GM18519 (cell line): ENCODE measurements at regions not wholly inside any gene's neighbourhood (a gene's known extent, or its start where the extent isn't known, plus 50 kb on each side); places are given as distances from the start of the nearest gene placed in this dataset.
"Not testable (repeated sequence)": the region's sequence is repeated elsewhere in the genome, so short reads cannot be mapped to it uniquely, and the experiment has no call there.

Source experiments
- ATAC-seq: cut with Tn5 transposase; IDR thresholded peaks from one replicate; pipeline ENCODE4 v1.9.1; 2021; ENCODE audit warnings: mild to moderate bottlenecking, moderate library complexity; ENCODE audit not compliant: unreplicated experiment, low FRiP score

DNA sequence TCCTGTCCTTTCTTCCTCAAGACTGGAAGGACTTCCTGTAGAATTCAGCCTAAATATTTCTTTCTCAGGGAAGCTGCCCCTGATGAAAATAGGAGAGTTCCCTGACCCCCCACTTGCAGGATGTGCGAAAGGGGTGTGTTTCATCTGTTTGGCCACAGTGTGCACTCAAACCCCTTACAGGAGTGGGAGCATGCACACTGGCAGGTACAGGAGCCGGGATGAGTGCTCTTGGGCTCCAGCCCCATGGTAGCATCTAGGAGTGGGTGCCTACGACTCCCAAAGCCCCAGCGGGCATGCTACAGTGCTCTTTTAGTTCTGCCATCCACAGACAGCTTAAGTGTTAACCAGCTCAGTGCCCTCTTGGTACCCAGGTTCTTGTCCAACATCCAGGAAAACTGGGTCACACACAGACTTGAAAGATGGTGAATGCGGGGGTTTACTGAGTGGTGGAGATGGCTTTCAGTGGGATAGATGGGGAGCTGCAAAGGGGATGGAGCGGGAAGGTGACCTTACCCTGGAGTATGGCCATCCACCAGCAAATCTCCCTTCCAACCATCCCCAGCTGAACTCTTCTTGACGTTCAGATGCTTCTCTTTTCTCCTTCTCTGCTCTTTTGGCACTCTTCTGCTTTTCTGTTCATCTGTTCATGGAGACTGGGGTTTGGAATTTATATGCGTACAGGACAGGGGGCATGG, 295.0 kb upstream of the NCKAP5 start:
- no peak for ATAC-seq

DNA sequence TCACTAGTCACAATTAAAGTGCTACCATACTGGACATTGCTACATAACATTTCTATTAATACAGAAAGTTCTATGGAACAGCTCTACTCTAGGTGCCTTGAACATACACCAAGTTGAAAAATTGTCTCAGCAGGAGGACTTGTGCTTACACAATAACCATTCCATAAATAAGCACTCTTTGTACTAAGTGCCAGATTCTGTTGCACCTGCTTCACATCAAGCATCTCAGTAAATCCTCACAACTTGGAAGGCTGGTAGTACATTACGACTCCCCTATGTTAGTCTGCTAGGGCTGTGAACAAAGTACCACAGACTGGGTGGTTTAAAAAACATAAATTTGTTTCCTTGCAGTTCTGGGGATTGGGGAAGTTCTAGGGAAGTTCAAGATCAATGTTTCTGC, 296.9 kb upstream of the NCKAP5 start:
- ATAC-seq, result no peak

DNA sequence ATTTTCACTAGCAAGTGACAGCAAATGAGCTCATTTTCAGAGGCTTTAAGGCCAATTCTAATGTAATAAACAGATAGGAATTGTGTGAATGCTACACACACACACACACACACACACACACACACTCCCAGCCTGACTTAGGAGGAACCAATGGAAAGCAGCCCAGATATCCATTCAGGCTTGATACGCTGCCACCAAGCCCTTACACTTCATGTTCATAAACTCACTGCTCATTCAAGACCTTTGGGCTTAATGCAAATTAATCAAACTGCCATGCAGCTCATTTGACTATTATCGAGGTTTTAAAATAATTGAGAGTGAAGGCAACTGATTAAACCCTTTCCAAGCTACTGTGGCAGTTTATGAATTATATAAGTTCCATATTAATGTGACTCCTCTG, 298.9 kb upstream of the NCKAP5 start:
- no peak for ATAC-seq

DNA sequence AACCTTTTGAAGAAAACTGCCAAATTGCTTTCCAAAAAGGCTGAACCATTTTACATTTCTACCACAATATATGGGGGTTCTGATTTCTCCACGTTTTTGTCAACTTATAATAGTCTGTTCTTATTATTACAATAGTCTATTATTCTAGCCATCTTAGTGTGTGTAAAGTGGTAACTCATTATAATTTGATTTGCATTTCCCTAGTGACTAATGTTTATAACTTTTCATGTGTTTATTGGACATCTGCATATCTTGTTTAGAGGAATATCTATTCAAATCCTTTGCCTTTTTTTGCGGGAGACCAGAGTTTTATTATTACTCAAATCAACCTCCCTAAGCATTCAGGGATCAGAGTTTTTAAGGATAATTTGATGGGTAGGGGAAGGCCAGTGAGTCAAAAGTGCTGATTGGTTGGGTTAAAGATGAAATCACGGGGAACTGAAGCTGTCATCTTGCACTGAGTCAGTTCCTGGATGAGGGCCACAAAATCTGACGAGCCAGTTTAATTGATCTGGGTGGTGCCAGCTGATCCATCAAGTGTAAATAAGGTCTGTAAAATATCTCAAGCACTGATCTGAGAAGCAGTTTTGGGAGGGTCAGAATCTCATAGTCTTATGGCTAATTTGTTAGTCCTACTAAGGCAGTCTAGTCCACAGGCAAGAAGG, 303.4 kb upstream of the NCKAP5 start:
- ATAC-seq, result no peak

DNA sequence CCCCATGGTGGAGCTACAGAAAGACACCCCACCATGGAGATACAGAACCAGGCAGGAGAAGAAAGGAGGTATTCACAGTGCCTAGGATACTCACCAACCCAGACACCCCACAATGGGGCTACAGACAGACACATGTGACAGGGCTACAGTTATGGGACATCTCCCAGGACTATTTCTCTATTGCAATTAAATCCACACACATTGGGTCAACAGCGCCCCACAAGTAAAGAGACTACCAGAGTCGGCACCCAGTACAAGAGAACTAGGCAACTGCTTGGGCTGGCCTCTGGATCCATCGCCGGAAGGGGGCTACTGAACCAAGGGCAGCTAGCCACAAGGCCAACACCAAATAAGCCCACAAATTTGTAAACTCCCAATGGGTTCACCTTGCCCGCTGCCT, 310.1 kb upstream of the NCKAP5 start:
- no peak for ATAC-seq

DNA sequence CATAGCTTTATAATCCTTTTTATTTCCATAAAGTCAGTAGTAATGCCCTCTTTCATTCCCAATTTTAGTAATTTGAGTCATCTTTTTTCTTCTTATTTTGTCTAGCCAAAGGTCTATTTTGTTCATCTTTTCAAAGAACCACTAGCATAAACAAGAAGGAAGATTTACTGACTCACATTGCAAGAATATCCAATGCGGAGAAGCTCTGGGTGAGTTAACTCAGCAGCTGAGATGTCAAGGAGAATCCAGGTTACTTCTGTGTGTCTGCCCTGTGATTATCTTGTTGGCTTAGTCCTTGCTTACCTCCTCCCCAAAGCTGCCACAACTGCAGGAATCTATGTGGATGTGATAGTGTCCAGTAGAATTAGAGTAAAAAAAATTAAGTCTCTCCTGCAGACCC, 311.4 kb upstream of the NCKAP5 start:
- no peak for ATAC-seq

DNA sequence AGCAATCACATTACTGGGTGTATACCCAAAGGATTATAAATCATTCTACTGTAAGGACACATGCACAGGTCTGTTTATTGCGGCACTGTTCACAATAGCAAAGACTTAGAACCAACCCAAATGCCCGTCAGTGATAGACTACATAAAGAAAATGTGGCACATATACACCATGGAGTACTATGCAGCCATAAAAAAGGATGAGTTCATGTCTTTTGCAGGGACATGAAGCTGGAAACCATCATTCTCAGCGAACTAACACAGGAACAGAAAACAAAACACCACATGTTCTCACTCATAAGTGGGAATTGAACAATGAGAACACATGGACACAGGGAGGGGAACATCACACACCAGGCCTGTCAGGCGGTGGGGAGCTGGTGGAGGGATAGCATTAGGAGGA, 313.9 kb upstream of the NCKAP5 start:
- ATAC-seq, result not testable (repeated sequence)

DNA sequence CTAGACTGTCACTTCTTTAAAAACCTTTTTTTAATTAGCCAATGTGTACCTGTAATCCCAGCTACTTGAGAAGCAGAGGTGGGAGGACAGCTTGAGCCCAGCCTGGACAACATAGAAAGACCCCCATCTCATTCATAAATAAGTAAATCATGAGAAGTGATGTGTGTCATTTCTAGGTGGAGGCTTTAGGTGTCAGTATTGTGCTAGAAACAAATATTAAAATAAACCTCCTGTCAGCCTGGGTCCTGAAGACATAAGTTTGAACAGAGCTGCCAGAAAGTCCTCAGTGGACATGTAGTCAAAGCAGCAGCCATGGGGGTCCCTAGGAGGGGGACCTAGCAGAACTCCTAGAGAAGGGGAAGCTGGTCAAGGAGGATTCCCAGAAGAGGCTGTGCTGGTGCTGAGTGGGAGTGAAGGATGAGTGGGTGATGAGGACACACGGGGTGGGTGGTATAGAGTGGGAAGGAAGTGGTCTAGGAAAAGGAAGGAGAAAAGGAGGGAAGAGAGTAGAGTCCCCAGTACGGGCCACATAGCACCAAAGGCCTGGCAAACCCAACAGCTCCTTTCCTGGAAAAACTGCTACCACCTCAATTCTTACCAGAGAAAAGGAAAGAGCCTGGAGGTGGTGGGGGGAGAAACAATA, 316.6 kb upstream of the NCKAP5 start:
- no peak for ATAC-seq

DNA sequence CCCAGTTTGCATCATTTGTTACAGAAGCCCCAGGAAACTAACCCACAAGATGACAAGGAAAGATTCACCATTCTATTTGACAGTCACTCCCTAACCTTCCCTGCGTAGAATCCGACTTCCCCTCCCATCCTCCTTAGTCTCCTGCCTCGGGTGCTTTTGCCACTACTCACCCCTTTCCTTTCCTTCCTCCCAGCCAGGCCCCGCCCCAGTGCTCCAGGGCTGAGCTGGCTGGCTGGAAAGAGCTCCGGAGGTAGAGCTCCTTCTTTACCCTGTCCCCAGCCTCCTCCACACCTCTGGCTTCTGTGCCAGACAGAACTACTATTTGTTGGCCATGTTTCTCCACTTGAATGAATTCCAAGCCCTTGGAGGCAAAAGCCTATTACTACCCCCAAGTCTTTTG, 317.6 kb upstream of the NCKAP5 start:
- ATAC-seq, result no peak

DNA sequence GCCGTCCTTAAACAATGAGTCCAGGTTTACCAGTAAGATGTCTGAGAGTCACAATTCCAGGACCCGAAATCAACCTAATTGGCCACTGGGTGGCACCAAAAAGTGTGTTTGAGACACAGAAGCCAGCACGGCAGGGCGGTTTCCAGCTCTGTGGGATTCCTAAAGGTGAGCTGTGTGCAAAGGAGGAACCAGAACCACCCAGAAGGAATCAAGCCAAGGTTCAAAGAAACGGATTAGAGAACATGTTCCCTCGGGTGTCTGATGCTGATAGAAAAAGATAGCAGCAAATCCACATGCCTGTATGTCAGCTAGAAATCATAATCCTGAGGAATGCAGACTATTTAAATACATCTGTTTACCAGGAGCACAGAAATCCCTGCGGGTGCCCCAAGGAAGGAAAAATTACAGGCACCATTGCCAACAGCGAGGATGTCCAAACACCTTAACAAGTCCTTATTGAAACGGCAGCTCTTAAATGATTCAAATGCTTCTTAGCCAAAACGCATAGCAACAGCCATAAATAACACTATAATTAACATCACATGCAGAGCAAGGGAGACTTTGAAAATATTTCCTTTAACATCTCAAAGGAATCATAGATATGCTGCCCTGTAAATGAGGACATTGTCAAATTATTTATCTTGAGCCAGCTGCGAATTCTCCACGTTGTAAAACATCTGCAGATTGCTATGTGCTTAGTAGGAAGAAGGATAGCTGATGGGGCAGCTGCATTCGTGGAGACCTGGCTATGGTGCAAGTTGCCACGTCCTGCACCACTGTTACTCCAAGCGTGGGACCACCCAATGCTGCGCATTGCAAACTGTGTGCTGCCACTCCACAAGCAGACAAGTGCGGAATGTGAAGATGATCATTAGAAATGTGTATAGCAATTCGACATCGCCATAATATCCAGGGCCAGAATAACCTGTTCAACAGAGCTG, 318.7 kb upstream of the NCKAP5 start:
- ATAC-seq, result peak; percentile 69

DNA sequence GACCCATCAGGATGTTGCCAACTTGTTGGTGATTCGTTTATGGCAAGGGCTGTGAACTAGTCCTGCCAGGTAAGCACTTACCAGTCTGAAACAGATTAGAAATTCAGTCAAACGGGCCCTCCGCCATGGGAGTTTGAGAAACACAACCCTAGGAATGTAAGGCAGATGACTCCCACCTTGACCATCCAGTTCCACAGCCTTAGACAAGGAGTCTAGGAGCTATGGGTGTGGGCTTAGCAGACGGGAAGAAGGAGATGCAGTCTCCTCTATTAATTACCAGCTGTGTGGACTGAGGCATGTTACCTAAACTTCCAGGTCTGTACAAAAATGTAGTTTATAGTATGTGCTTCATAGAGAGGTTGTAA, 319.4 kb upstream of the NCKAP5 start:
- ATAC-seq, result no peak

DNA sequence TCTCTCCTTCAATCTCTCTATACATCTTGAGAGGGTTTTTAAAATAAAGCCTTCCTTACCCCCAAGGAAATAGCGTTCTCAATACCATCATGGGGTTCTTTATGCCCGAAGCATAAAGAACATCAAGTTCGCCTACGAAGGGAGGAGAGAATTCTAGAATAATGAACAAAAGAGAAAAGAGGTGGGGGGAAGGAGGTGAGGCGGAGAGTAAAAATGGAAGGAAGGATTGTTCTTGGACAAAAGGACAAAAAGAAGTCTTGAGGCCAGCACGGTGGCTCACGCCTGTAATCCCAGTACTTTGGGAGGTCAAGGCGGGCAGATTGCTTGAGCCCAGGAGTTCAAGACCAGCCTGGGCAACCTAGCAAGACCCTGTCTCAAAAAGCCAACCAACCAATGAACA, 319.8 kb upstream of the NCKAP5 start:
- ATAC-seq, result no peak

DNA sequence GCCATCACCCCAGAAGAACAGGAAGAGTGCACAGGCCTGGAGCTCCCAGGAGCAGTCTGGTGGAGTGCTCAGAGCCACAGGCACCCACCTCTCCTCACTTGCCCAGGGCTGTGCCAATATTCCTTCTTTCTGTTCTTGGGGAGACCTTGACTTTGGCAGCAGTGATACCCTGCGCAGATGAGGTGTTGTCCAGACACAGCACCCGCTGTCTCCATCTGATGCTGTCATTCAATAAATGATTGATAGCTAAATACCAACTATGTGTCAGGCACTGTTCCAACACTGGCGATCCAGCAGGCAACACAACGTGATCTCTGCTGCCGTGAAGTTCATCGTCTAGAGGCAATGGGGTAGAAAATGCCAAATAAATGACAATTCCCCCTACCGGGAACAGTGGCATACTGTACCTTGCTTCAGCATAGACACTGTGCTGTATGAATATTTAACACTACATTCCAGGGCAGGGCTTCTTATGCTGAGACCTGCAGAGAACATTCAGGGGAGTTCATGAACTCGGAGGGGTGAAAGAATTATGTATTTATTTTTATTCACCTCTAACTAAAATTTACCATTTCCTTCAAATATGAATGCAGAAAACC, 320.5 kb upstream of the NCKAP5 start:
- ATAC-seq, result no peak

DNA sequence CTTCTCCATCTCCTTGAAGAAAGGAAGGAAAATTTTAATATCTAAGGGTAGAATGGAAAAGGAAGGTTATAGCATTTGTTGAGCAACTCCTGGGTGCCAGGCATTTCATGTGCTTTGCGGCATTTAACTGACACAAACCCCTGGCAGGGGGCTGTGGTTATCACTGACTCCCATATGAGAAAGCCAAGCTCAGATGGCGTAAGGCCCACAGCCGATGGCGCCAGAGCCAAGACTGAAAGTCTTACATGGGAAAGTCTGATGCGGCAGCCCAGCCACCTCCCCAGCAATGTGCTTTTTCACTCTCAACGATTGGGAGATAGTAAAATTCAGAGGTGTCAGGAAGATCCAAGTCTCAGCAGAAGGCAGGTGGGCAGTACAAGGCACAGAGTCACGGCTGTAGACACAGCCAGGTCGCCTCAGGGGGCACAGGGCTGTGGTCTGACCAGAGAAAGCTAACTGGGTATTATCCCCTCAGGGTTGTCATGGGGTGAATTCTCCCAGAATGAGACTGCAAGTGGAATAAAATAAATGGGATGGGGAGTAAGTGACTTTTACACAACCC, 324.2 kb upstream of the NCKAP5 start:
- ATAC-seq, result no peak

DNA sequence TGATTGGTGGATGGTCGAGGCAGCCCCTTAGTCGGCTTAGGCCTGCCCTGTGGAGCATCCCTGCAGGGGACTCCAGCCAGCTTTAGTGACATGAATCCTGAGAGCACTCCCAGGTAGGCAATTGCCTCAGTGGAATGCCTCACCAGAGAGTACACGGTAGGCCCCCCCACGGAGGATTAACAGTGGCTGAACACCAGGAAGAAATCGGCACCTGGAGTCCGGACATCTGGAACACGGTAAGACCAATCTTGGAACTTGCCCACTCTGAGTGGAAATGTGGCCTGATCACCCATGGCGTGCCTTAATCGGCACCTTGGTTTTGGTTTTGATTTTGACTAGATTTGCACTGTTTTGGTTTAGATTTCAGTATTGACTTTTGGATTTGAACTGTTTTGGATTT, 326.2 kb upstream of the NCKAP5 start:
- no peak for ATAC-seq

DNA sequence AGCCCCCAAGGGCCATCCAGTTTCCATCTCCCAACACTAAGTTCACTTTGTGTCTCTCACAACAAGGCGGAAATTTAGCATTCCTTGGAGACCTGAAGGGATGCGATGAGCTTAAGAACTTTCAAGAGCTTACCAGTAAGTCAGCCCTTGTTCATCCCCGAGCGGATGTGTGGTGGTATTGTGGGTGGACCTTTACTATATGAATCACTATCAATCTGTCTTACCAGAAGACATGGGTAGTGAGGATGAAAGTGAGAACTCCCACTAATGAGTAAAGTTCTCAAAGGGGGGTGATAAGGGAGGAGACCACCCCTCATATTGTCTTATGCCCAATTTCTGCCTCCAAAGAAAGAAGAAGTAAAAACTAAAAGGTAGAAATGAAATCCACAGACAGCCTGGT, 329.6 kb upstream of the NCKAP5 start:
- not testable (repeated sequence) for ATAC-seq

DNA sequence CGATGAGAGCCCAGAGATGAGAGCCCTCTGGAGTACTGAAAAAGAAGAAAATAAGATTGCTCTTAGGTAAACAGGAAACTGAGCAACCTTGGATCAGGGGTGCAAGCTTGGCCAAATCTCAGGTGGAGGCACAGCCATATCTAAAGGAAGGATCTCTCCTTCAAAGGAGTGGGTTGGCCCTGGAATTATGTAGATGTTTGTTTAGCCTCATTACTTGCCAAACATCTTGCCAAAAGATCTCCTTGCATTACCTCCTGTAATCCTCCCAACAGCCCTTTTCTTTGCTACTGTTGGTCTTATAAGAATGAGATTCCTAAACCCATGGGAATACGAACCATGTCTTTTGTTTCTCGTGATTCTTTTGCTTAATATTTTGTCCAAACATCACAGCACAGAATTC, 332.6 kb upstream of the NCKAP5 start:
- ATAC-seq, result no peak

DNA sequence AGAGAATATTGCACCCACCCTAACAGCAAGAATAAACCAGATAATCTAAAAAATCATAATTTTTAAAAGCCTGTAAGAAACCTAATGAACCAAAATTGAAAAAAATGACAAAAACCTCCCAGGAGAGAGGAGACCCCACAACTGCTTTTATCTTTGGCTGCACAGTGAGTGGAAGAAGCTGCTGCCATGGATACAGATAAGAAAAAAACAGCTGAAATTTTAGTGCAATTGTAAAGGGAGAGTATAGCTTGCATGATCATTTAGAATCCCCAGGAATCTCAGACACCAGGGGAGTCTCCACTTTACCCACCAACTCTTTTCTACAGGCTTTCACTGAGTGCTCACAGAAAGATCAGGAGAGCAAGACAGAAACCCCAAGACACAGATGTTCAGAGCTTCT, 338.1 kb upstream of the NCKAP5 start:
- ATAC-seq, result no peak

DNA sequence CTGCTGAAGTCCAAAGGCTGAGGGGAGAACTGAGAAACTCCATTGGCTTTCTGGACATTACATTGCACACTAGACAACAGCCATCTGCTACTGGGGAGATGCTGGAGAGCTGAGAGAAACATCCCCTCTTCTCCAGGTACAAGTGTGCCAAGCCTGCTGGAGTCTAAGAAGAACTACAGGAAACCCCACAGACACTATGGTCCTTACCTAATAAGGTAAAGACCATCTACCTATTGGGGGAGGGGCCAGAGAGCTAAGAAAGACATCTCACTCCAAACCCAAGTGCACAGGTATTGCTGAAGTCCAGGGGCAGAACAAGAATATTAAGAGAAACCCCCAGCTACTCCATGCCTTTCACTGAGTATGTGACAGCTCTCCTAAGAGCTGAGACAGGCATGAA, 338.7 kb upstream of the NCKAP5 start:
- ATAC-seq, result no peak

DNA sequence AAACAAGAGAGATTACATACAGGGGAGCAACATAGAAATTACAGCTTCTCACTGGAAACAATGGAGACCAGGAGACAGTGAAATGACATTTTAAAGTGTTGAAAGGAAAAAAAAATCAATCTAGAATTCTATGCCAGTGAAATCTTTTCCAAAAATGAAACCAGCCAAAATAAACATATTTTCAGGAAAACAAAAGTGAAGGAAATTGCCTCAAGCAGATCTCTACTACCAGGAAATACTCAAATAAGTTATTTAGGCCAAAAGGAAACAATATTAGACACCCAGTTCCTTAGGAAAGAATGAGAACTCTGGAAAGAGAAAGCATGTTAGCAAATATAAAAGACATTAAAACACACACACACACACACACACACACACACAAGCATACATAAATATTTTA, 339.9 kb upstream of the NCKAP5 start:
- ATAC-seq, result no peak
